ENCODE measurements at regions not wholly inside any gene's neighbourhood (a gene's known extent, or its start where the extent isn't known, plus 50 kb on each side); places are given as distances from the start of the nearest gene placed in this dataset.

GRCh38 chr16:77488652-77489051, 53.8 kb upstream of the ADAMTS18 start:
- DNase-seq (ENCODE audit: extremely low spot score, unreplicated experiment): no peak

DNA sequence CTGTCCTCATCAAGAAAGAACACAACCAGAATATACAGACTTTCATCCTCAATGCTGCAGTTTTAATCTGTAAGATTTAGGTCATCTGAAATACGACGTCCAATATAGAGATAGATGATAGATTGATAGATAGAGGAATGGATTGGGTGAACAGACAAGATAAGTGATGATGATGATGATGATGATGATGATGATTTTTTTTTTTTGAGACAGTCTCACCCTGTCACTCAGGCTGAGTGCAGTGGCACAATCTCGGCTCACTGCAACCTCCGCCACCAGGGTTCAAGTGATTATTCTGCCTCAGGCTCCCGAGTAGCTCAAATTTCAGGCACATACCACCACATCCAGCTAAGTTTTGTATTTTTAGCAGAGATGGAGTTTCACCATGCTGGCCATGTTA, 56.3 kb upstream of the ADAMTS18 start:
- no peaks in the 10 kb centered on the region for H3K9me3 Mint-ChIP-seq (ENCODE audit: unreplicated experiment)

More at GRCh38 chr16:77488652-77489051, 53.8 kb upstream of the ADAMTS18 start:
- Mint-ChIP-seq H3K27me3 (ENCODE audit: unreplicated experiment) (no peaks in the 10 kb centered on the region), H3K4me3 (ENCODE audit: unreplicated experiment) (no peak overlapping the region), H3K36me3 (ENCODE audit: unreplicated experiment) (no peaks in the 10 kb centered on the region), H3K4me1 (ENCODE audit: unreplicated experiment) (no peaks in the 10 kb centered on the region), H3K27ac (ENCODE audit: unreplicated experiment) (no peak overlapping the region), H3K9me3 (ENCODE audit: unreplicated experiment) (no peaks in the 10 kb centered on the region)
- no peak for TF ChIP-seq CTCF (IDR thresholded peaks at IDR 0.05)

GRCh38 chr16:77496934-77497333, 62.1 kb upstream of the ADAMTS18 start:
- H3K4me1 Mint-ChIP-seq (ENCODE audit: unreplicated experiment): no peaks in the 10 kb centered on the region
- no peaks in the 10 kb centered on the region for H3K36me3 Mint-ChIP-seq (ENCODE audit: unreplicated experiment)
- DNase-seq (ENCODE audit: extremely low spot score, unreplicated experiment): no peak
- H3K4me3 Mint-ChIP-seq (ENCODE audit: unreplicated experiment): no peak overlapping the region
- H3K27ac Mint-ChIP-seq (ENCODE audit: unreplicated experiment): no peak overlapping the region
- no peak for TF ChIP-seq CTCF (IDR thresholded peaks at IDR 0.05)
- peaks cover 5% of the 10 kb centered on the region for H3K9me3 Mint-ChIP-seq (ENCODE audit: unreplicated experiment)
- H3K27me3 Mint-ChIP-seq (ENCODE audit: unreplicated experiment): no peaks in the 10 kb centered on the region

More for the DNA sequence above, 56.3 kb upstream of the ADAMTS18 start:
- Mint-ChIP-seq H3K27ac (ENCODE audit: unreplicated experiment) (no peak overlapping the region), H3K4me3 (ENCODE audit: unreplicated experiment) (no peak overlapping the region), H3K4me1 (ENCODE audit: unreplicated experiment) (no peaks in the 10 kb centered on the region), H3K36me3 (ENCODE audit: unreplicated experiment) (no peaks in the 10 kb centered on the region), H3K27me3 (ENCODE audit: unreplicated experiment) (no peaks in the 10 kb centered on the region)
- DNase-seq (ENCODE audit: extremely low spot score, unreplicated experiment): no peak
- no peak for TF ChIP-seq CTCF (IDR thresholded peaks at IDR 0.05)

GRCh38 chr16:77499373-77500285, 64.8 kb upstream of the ADAMTS18 start:
- Mint-ChIP-seq H3K4me3 (ENCODE audit: unreplicated experiment) (no peak overlapping the region), H3K9me3 (ENCODE audit: unreplicated experiment) (peaks cover 5% of the 10 kb centered on the region), H3K27ac (ENCODE audit: unreplicated experiment) (no peak overlapping the region), H3K27me3 (ENCODE audit: unreplicated experiment) (no peaks in the 10 kb centered on the region), H3K4me1 (ENCODE audit: unreplicated experiment) (no peaks in the 10 kb centered on the region), H3K36me3 (ENCODE audit: unreplicated experiment) (no peaks in the 10 kb centered on the region)
- DNase-seq (ENCODE audit: extremely low spot score, unreplicated experiment): no peak
- no peak for TF ChIP-seq CTCF (IDR thresholded peaks at IDR 0.05)

DNA sequence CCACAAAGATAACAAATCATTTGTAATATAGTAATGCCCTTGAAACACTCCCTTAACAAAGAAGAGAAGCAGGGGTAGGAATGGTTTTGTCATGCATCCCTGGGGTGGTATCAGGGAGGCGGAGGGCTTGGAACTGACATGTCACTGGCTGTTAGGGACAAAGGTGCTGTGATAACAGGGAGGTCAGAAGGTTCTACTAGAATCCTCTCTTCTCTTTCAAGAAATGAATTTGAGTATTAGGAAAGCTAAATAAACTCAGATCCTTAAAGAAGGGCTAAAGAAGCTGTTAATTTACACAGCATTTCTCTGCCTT, 65.4 kb upstream of the ADAMTS18 start:
- no peak overlapping the region for H3K27ac Mint-ChIP-seq (ENCODE audit: unreplicated experiment)
- no peak for DNase-seq (ENCODE audit: extremely low spot score, unreplicated experiment)
- no peak for TF ChIP-seq CTCF (IDR thresholded peaks at IDR 0.05)
- no peaks in the 10 kb centered on the region for H3K4me1 Mint-ChIP-seq (ENCODE audit: unreplicated experiment)
- no peaks in the 10 kb centered on the region for H3K36me3 Mint-ChIP-seq (ENCODE audit: unreplicated experiment)
- peaks cover 5% of the 10 kb centered on the region for H3K9me3 Mint-ChIP-seq (ENCODE audit: unreplicated experiment)
- H3K4me3 Mint-ChIP-seq (ENCODE audit: unreplicated experiment): no peak overlapping the region
- no peaks in the 10 kb centered on the region for H3K27me3 Mint-ChIP-seq (ENCODE audit: unreplicated experiment)

Data from osteocyte (in vitro differentiated cells).